Skin epidermis (tissue), 12 donors: ENCODE measurements at regions not wholly inside any gene's neighbourhood (a gene's known extent, or its start where the extent isn't known, plus 50 kb on each side); places are given as distances from the start of the nearest gene placed in this dataset.
A peak's percentile ranks its signal among the peaks of the same experiment; 100 is the strongest.
"Not testable (repeated sequence)": the region's sequence is repeated elsewhere in the genome, so short reads cannot be mapped to it uniquely, and the experiment has no call there.

ENCODE experiments used
- H3K27ac ChIP-seq, 21 experiments: fragments of 200-600 bp; sonication (generic) in 11 of 21; one replicate each; pipeline ENCODE4 v1.5.0; 2020; ENCODE audit warnings: mild to moderate bottlenecking in 3 of 21, inconsistent platforms in 2 of 21, moderate library complexity in 2 of 21
- H3K4me3 ChIP-seq, 7 experiments: fragments of 200-600 bp; sonication (generic) in 2 of 7; one replicate each; pipeline ENCODE4 v1.5.0; 2020; ENCODE audit warnings: inconsistent platforms in 2 of 7, mild to moderate bottlenecking in 2 of 7, moderate library complexity in 1 of 7

- no peak overlapping the region for H3K4me3 ChIP-seq
- no peak overlapping the region for H3K27ac ChIP-seq
Observed at GRCh38 chr5:158525663-158526062, 574.1 kb downstream of the EBF1 start.

GRCh38 chr5:158524070-158524469, 575.6 kb downstream of the EBF1 start:
- Histone ChIP-seq H3K27ac (no peak overlapping the region), H3K4me3 (no peak overlapping the region)

- no peak overlapping the region for H3K4me3 ChIP-seq
- no peak overlapping the region for H3K27ac ChIP-seq
Observed at GRCh38 chr5:158522776-158523175, 576.9 kb downstream of the EBF1 start.

GRCh38 chr5:158521995-158522394, 577.7 kb downstream of the EBF1 start:
- Histone ChIP-seq H3K4me3 (no peak overlapping the region), H3K27ac (no peak overlapping the region)

DNA sequence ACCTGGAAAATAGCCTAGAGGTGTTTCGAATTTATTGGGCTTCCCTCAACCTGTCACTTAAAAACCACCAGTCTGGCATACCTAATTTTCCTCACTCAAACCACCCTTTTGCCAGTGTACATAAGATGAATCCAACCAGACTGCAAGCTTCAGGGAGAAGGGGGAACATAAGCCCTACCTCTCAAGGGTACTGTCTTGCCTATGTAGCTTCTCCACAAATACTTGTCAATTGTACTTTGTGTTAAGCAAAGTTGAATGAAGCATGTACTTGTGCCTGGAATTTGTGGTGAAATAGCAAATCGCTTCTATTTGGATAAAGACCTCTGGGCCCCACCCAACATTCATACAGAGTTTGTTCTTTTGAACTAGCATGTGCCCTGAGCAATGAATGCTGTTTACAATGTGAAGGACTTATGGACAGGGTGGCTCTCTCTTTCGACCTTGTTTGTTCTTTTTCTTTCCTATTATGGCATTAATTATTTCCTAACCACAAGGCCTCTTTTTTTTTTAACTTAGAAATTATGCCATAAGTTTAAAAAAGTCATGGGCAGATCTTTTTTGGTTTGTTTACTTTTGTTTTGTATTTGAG, 580.2 kb downstream of the EBF1 start:
- H3K4me3 ChIP-seq, result no peak overlapping the region
- H3K27ac ChIP-seq, result no peak overlapping the region

DNA sequence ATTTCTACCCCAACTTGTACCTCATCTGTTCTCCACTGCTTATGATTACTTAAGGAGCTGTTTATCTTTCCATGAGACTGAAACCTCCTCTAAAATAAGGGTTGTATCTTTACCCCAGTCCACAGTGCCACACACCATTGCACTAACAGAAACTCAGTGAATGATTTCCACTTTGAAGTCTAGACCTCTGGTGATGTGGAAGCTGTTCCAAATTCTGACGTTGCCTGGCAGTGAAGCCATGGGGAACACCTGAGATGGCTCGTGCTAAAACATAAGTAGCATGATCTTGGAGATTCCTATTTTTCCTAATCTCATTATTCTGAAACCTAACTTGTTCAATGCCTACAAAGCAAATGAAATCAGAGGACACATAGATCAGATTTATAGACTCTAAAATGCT, 583.2 kb downstream of the EBF1 start:
- Histone ChIP-seq H3K4me3 (no peak overlapping the region), H3K27ac (no peak overlapping the region)

- no peak overlapping the region for H3K27ac ChIP-seq
Observed at GRCh38 chr5:158514986-158515359, 584.7 kb downstream of the EBF1 start.

GRCh38 chr5:158514319-158514985, 585.3 kb downstream of the EBF1 start:
- Histone ChIP-seq H3K4me3 (no peak overlapping the region), H3K27ac (peak overlapping the region in 1 of 21 experiments; percentile 14)

More at GRCh38 chr5:158514986-158515359, 584.7 kb downstream of the EBF1 start:
- H3K4me3 ChIP-seq, result no peak overlapping the region

- Histone ChIP-seq H3K27ac (peak overlapping the region in 1 of 21 experiments; percentile 14), H3K4me3 (no peak overlapping the region)
Observed at GRCh38 chr5:158513490-158514318, 586.0 kb downstream of the EBF1 start.

DNA sequence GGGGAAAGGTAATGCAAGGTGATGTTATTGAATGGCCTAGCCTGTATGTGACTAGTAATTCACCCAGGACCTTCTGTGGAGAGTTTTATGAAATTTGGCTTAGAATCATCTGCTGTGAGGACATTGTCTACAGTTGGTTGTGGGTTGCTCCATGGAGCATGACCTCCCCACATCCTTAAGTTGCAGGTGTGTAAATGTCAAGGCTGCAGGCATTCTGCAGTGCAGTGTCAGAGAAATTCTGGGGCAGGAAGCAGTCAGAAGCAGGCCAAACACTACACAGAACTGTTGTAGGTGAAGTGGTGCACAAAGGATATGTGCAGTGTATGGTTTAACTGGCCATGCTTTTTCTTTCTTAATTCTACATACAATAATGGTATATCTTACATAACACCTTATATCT, 588.3 kb downstream of the EBF1 start:
- H3K4me3 ChIP-seq, result no peak overlapping the region
- no peak overlapping the region for H3K27ac ChIP-seq

GRCh38 chr5:158510479-158510878, 589.2 kb downstream of the EBF1 start:
- Histone ChIP-seq H3K27ac (no peak overlapping the region), H3K4me3 (no peak overlapping the region)

- Histone ChIP-seq H3K27ac (no peak overlapping the region), H3K4me3 (no peak overlapping the region)
Observed at GRCh38 chr5:158506648-158507047, 593.1 kb downstream of the EBF1 start.

DNA sequence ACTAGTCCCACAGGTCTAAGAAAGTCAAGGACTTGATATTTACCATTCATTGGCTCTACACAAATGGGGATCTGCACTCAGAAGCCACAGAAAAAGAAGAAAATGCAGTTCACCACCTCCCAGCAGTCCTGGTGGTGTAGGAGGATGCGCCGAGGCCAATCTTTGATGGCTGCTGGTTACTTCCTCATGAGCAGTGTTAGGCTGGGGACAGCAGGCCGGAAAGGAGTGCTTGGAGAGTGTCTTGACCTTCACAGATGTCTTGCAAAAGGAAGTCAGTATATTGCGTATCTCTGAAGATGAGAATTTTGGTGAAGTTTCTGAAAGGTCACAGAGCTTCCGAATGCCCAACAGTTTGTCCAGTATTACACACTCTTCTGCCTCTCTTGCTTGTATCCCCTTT, 597.0 kb downstream of the EBF1 start:
- no peak overlapping the region for H3K27ac ChIP-seq
- H3K4me3 ChIP-seq, result no peak overlapping the region

DNA sequence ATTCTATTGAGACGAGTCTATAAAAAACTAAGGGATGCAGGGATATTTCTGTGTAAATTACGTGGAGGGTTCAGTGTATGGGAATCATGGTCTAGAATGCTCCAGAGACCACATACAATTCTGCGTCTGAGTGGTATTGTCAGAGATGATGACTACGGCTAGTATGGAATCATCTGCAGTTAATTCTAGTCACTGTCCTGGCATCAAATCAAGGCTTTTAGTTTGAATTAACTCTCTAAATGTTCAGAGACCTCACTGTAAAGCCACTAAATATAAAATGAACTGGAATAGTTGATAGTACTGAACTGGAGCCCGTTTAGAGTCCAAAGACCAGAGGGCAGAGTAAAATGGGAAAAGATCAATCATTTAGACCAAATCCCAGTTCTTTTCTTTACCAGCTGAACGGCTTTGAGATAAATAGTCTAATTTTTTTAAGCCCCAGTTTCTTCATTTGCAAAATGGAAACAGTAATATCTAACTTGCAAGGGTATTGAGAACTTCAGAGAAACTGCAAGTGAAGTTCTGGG, 599.8 kb downstream of the EBF1 start:
- peak overlapping the region in 3 of 21 experiments; percentile 16 to 48 (median 17) for H3K27ac ChIP-seq
- no peak overlapping the region for H3K4me3 ChIP-seq

DNA sequence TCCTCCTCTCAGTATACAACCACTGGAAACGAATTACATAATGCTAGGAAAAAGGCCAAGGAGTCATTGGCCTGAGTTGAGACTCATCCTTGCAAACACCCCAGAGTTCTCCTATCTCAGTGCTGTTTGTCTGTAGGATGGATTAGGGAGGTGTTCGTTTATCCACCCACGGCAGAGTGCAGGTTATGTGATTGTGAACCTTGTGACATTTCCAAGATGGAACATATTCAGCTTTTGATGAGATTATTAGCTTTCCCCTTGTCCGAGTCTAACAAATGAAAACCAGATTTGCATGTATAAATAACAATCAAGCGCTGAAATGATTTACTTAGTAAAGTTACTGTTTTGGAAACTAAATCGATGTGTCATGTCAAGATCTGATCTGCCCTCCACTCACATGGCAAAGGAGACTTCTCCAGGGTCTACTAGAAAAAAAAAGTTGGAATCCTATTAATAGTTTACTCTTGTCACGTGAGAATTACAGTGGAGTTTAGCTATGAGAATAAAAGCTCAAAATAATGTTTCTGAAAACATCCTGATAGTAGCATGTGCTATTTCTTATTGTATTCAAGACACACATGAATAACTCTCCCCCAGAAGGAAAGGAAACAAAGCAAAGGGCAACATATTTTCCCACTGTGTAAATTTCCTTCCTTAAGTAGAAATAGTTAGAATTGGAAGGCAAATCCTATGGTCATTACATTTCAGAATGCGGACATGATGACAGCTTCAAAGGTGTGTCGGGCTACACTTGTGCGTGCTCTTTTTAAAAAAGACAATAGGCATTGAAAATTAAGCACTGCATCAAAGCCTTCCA, 600.4 kb downstream of the EBF1 start:
- Histone ChIP-seq H3K27ac (peak overlapping the region in 3 of 21 experiments; percentile 16 to 59 (median 48)), H3K4me3 (no peak overlapping the region)

DNA sequence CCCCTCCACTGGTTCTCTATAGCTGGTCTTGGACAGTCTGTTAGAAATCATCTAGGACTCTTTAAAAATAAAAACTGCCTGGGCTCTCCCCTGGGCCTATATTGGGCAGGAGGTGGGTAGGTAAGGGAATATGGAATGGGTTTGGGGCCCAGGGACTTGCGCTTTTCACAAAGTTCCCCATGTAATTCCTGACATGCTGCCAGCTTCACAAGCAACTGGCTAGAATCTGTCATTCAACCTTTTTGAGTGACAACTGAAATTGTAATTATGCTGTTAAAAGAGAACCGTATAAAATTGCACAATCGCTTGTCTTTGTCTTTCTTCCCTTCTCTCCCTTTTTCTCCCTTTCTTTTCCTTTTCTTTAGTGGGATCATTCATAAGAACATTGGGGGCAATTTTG, 603.1 kb downstream of the EBF1 start:
- no peak overlapping the region for H3K27ac ChIP-seq

DNA sequence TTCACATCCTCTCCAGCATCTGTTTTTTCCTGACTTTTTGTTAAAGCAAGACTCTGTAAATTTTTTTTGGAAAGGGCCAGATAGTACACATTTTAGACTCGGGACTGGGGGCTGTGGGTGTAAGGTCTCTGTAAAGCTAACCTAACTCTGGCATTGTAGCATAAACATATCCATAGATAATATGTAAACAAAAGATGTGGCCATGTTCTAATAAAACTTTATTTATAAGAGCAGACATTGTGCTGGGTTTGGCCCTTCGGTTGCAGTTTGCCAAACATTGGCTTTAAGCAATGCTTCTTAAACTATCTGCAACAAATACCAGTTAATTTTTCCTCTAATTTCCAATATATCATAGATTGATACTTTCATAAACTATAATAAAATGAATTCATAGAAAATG, 605.2 kb downstream of the EBF1 start:
- Histone ChIP-seq H3K27ac (no peak overlapping the region), H3K4me3 (no peak overlapping the region)

More for the DNA sequence above, 603.1 kb downstream of the EBF1 start:
- no peak overlapping the region for H3K4me3 ChIP-seq

GRCh38 chr5:158494044-158494443, 605.7 kb downstream of the EBF1 start:
- H3K4me3 ChIP-seq, result not testable (repeated sequence)

GRCh38 chr5:158492841-158493242, 606.9 kb downstream of the EBF1 start:
- Histone ChIP-seq H3K4me3 (no peak overlapping the region), H3K27ac (no peak overlapping the region)

More at GRCh38 chr5:158494044-158494443, 605.7 kb downstream of the EBF1 start:
- H3K27ac ChIP-seq, result not testable (repeated sequence)

DNA sequence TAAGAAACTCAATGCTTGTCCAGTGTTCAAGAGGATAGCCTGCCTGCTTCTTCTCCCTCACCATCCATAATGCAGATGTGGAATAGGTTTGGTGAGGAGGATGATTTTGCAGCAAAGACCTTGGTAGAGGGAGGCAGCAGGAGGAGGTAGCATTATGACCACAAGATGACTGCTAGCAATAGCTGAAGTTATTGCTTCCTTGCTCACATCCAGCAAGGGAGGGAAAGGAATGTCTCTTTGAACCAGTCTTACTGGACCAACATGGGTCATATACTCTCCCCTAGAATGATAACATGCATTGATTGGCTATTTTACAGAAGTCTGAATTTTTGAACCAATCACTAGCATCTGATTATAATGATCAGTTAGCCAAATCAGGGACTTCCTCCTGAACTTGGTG, 607.6 kb downstream of the EBF1 start:
- Histone ChIP-seq H3K4me3 (no peak overlapping the region), H3K27ac (no peak overlapping the region)
